K562 (cell line): ENCODE measurements at regions not wholly inside any gene's neighbourhood (a gene's known extent, or its start where the extent isn't known, plus 50 kb on each side); places are given as distances from the start of the nearest gene placed in this dataset.

Experiments used
- ATAC-seq: fragments of 200-7000 bp; cut with Tn5 transposase; 3 replicates; pipeline ENCODE4 v1.9.1; 2020; ENCODE audit warnings: moderate library complexity
- BruUV-seq: library from RNA; stranded (reverse); fragments of 400-500 nt; replicated peaks from 2 replicates; lab custom pipeline; 2021; lab: Mats Ljungman, UMichigan
- CTCF ChIA-PET: fragments of 300-600 bp; formaldehyde crosslinking; extraction: SDS; loops from one replicate; lab custom pipeline; 2021; ENCODE audit warnings: low intra/inter-chr PET ratio; lab: Yijun Ruan, JAX
- POLR2A ChIA-PET: fragments of 300-600, 350-650 bp; sonication (Branson Sonifier 250); formaldehyde crosslinking; extraction: SDS; loops from one replicate; lab custom pipeline; 2021; ENCODE audit warnings: antibody characterized with exemption, inconsistent platforms; lab: Yijun Ruan, JAX
- DNase-seq, 4 experiments: peaks; one replicate each; pipeline versions ENCODE4 v3.0.0 to v3.0.0-alpha.2; 2011 to 2018; ENCODE audit warnings: low spot score in 3 of 4, mixed read lengths in 3 of 4; ENCODE audit errors: extremely low read depth in 1 of 4
- FAIRE-seq: peaks from 2 replicates; lab custom pipeline; 2011; peaks lifted over from hg19 to GRCh38; lab: Jason Lieb, UNC
- H2AFZ ChIP-seq: 2 replicates; pipeline ENCODE4 v1.6.0; 2011; ENCODE audit warnings: low read depth, low read length, control low read depth, inconsistent platforms
- H3K27ac ChIP-seq: fragments of 200-600 bp; 3 replicates; pipeline ENCODE4 v1.8.0; 2011; ENCODE audit warnings: low read depth, mild to moderate bottlenecking, control low read depth, inconsistent platforms, low read length, moderate library complexity, mixed read lengths; ENCODE audit errors: extremely low read depth
- H3K27me3 ChIP-seq, 2 experiments: fragments of 300-600 bp in 1 of 2; 2 replicates in 1 of 2; 3 replicates in 1 of 2; pipeline versions ENCODE4 v1.6.0 to v1.8.0; 2011; ENCODE audit warnings: inconsistent platforms in 2 of 2, low read length in 2 of 2, mild to moderate bottlenecking in 1 of 2, mixed read lengths in 1 of 2, moderate library complexity in 1 of 2; ENCODE audit not compliant: control insufficient read depth in 2 of 2, insufficient read depth in 2 of 2
- H3K36me3 ChIP-seq: fragments of 300-600 bp; 3 replicates; pipeline ENCODE4 v1.8.0; 2011; ENCODE audit warnings: mild to moderate bottlenecking, low read length, inconsistent platforms; ENCODE audit not compliant: control insufficient read depth, insufficient read depth
- H3K4me1 ChIP-seq, 2 experiments: fragments of 200-600 bp in 1 of 2; replicated peaks in 1 of 2; 2 replicates in 1 of 2; 3 replicates in 1 of 2; pipeline versions ENCODE4 v1.5.1 to v1.8.0; 2011; ENCODE audit warnings: inconsistent platforms in 2 of 2, low read length in 2 of 2, mild to moderate bottlenecking in 1 of 2, mixed read lengths in 1 of 2, moderate library complexity in 1 of 2; ENCODE audit not compliant: control insufficient read depth in 2 of 2, insufficient read depth in 2 of 2
- H3K4me2 ChIP-seq: 2 replicates; pipeline ENCODE4 v1.6.1; 2011; ENCODE audit warnings: low read length, control low read depth, inconsistent platforms, mixed read lengths; ENCODE audit not compliant: insufficient read depth
- H3K4me3 ChIP-seq: fragments of 200-600 bp; sonication (generic), shearing (Covaris generic); 2 replicates; pipeline ENCODE4 v1.5.1; 2016; ENCODE audit warnings: control low read depth, inconsistent platforms
- H3K79me2 ChIP-seq: fragments of 200-600 bp; 3 replicates; pipeline ENCODE4 v1.8.0; 2011; ENCODE audit warnings: low read length, inconsistent platforms; ENCODE audit not compliant: control insufficient read depth, insufficient read depth
- H3K9ac ChIP-seq, 2 experiments: 2 replicates each; pipeline versions ENCODE4 v1.6.0 to v1.6.1; 2011; ENCODE audit warnings: low read depth in 2 of 2, low read length in 2 of 2, control low read depth in 1 of 2, inconsistent platforms in 1 of 2, mild to moderate bottlenecking in 1 of 2, mixed read lengths in 1 of 2; ENCODE audit not compliant: insufficient read depth in 1 of 2
- H3K9me1 ChIP-seq: one replicate; pipeline ENCODE4 v1.6.0; 2011; ENCODE audit warnings: inconsistent platforms, mild to moderate bottlenecking, low read length, moderate library complexity; ENCODE audit not compliant: control insufficient read depth, insufficient read depth
- H3K9me3 ChIP-seq: replicated peaks from 2 replicates; pipeline ENCODE4 v1.5.1; 2011; ENCODE audit warnings: low read depth, low read length, inconsistent platforms; ENCODE audit not compliant: control insufficient read depth, insufficient read depth
- H4K20me1 ChIP-seq: replicated peaks from 2 replicates; pipeline ENCODE4 v1.6.1; 2011; ENCODE audit warnings: low read length, inconsistent platforms, mixed read lengths; ENCODE audit not compliant: control insufficient read depth, insufficient read depth
- CBX5 ChIP-seq: IDR thresholded peaks from 2 replicates; pipeline ENCODE4 v1.6.1; 2014; ENCODE audit warnings: low read depth, borderline replicate concordance
- CHD2 ChIP-seq: IDR thresholded peaks from 2 replicates; pipeline ENCODE4 v1.6.1; 2011; ENCODE audit warnings: low read depth, low read length
- IFI16 ChIP-seq: fragments of 250-450 bp; sonication (Bioruptor Pico); IDR thresholded peaks from 2 replicates; pipeline ENCODE4 v2.1.2; 2022; ENCODE audit warnings: mild to moderate bottlenecking, inconsistent platforms
- MIER1 ChIP-seq: fragments of 450-650 bp; IDR thresholded peaks from 2 replicates; pipeline ENCODE4 v1.6.1; 2016; ENCODE audit warnings: antibody characterized with exemption, mild to moderate bottlenecking, low read depth
- NFE2L1 ChIP-seq: fragments of 450-650 bp; IDR thresholded peaks from 2 replicates; pipeline ENCODE4 v1.6.1; 2016; ENCODE audit warnings: missing genetic modification characterization, low read depth, mild to moderate bottlenecking, missing compliant biosample characterization, moderate library complexity, borderline replicate concordance
- PTTG1 ChIP-seq: fragments of 450-650 bp; IDR thresholded peaks from 2 replicates; pipeline ENCODE4 v1.6.1; 2016; ENCODE audit warnings: low read depth, mild to moderate bottlenecking, missing genetic modification characterization, missing compliant biosample characterization
- SMARCC2 ChIP-seq: fragments of 450-650 bp; IDR thresholded peaks from 2 replicates; pipeline ENCODE4 v1.6.1; 2017; ENCODE audit warnings: antibody characterized with exemption, moderate library complexity, mild to moderate bottlenecking, low read depth
- TOE1 ChIP-seq, 2 experiments: fragments of 450-650 bp in 1 of 2; sonication (generic) in 1 of 2; formaldehyde crosslinking in 1 of 2; IDR thresholded peaks; 2 replicates each; pipeline versions ENCODE4 v1.7.1 to v1.8.0; 2016 to 2022; ENCODE audit warnings: borderline replicate concordance in 2 of 2, mild to moderate bottlenecking in 2 of 2, antibody characterized with exemption in 1 of 2, inconsistent platforms in 1 of 2, low read depth in 1 of 2, missing genetic modification reagents in 1 of 2, moderate library complexity in 1 of 2
- TSC22D4 ChIP-seq: fragments of 450-650 bp; IDR thresholded peaks from 2 replicates; pipeline ENCODE4 v1.6.1; 2016; ENCODE audit warnings: missing genetic modification characterization, missing biosample characterization, control low read depth
- ZBTB1 ChIP-seq: sonication (generic); formaldehyde crosslinking; IDR thresholded peaks from 2 replicates; pipeline ENCODE4 v1.8.1; 2023; ENCODE audit warnings: missing genetic modification reagents, low read depth, mild to moderate bottlenecking, borderline replicate concordance
- ZFX ChIP-seq: sonication (generic); formaldehyde crosslinking; IDR thresholded peaks from 2 replicates; pipeline ENCODE4 v1.8.0; 2022; ENCODE audit warnings: mild to moderate bottlenecking, missing genetic modification reagents, moderate library complexity
- ZNF165 ChIP-seq: fragments of 250-450 bp; sonication (Bioruptor Pico); IDR thresholded peaks from 2 replicates; pipeline ENCODE4 v1.4.0; 2020; ENCODE audit warnings: borderline replicate concordance
- WGBS: fragments of 100-300 bp; shearing (Covaris generic); methylation state at CpG from one replicate; pipeline ENCODE4 v1.1.6; 2016; ENCODE audit warnings: low coverage, mixed read lengths; ENCODE audit not compliant: insufficient coverage; ENCODE audit errors: missing lambda C conversion rate; 5-methylcytosine and 5-hydroxymethylcytosine counted together
- in situ Hi-C: fragments of 300-500 bp; cut with MboI; formaldehyde crosslinking; loops from 4 replicates; pipeline ENCODE4 v1.15.0; 2018; ENCODE audit warnings: inconsistent platforms, mixed read lengths
- intact Hi-C: fragments of 100-400 bp; cut with micrococcal nuclease; formaldehyde crosslinking; loops from 2 replicates; pipeline ENCODE4 v1.14.2; 2022
- TF ChIP-seq, protein P1 (sequence below): fragments of 450-650 bp; IDR thresholded peaks from 2 replicates; pipeline ENCODE4 v1.7.0; 2016; ENCODE audit warnings: borderline replicate concordance
- TF ChIP-seq, protein P2 (sequence below): sonication (generic); formaldehyde crosslinking; IDR thresholded peaks from 2 replicates; pipeline ENCODE4 v1.8.1; 2023; ENCODE audit warnings: mild to moderate bottlenecking, missing genetic modification reagents, moderate library complexity
- TF ChIP-seq, protein P3 (sequence below): fragments of 250-450 bp; sonication (Bioruptor Pico); IDR thresholded peaks from 2 replicates; pipeline ENCODE4 v1.8.0; 2021; ENCODE audit warnings: moderate library complexity, mild to moderate bottlenecking, inconsistent platforms

DNA sequence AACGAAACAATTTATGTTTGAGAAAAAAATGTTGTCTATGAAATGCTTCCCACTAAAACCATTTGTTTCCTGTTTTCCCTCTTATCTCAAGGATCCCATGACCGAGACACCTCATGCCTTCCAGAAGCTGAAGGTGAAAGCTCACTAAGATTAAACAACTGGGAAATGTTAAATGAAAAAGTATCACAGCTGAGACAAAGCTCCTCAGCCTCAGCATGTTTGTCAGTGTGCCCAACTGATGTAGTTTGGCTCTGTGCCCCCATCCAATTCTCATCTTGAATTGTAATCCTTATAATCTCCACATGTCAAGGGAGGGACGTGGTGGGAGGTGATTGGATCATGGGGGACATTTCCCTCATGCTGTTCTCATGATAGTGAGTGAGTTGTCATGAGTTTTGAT lies 327.3 kb downstream of the HTR7 start:
- intact Hi-C loops: no loop called here
- no peaks in the 10 kb centered on the region for H3K79me2 ChIP-seq
- no peak overlapping the region for H2AFZ ChIP-seq
- no peak overlapping the region for H3K27ac ChIP-seq
- H3K9me1 ChIP-seq: no peaks in the 10 kb centered on the region
- WGBS: 0% methylated on average over 3 of the region's 3 CpGs
- H3K4me1 ChIP-seq: no peaks in the 10 kb centered on the region
- TF ChIP-seq ZNF165 (CRISPR knock-in tag): no peak
- no peak for TF ChIP-seq MIER1
- no peak for TF ChIP-seq ZBTB1 (CRISPR knock-in tag)
- no peak for TF ChIP-seq NFE2L1 (tag)
- no peak for TF ChIP-seq ZFX (CRISPR knock-in tag)
- no peak for TF ChIP-seq IFI16 (CRISPR knock-in tag)
- TF ChIP-seq TOE1 (IDR thresholded peaks at IDR 0.05; ENCODE audit: borderline replicate concordance): no peak
- no peak for TF ChIP-seq TOE1 (CRISPR knock-in tag; IDR thresholded peaks at IDR 0.05; ENCODE audit: borderline replicate concordance, low read depth)
- TF ChIP-seq, protein P1, sequence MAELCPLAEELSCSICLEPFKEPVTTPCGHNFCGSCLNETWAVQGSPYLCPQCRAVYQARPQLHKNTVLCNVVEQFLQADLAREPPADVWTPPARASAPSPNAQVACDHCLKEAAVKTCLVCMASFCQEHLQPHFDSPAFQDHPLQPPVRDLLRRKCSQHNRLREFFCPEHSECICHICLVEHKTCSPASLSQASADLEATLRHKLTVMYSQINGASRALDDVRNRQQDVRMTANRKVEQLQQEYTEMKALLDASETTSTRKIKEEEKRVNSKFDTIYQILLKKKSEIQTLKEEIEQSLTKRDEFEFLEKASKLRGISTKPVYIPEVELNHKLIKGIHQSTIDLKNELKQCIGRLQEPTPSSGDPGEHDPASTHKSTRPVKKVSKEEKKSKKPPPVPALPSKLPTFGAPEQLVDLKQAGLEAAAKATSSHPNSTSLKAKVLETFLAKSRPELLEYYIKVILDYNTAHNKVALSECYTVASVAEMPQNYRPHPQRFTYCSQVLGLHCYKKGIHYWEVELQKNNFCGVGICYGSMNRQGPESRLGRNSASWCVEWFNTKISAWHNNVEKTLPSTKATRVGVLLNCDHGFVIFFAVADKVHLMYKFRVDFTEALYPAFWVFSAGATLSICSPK: no peak
- TF ChIP-seq CHD2: no peak
- TF ChIP-seq TSC22D4 (tag): no peak
- TF ChIP-seq SMARCC2: no peak
- TF ChIP-seq, protein P2, sequence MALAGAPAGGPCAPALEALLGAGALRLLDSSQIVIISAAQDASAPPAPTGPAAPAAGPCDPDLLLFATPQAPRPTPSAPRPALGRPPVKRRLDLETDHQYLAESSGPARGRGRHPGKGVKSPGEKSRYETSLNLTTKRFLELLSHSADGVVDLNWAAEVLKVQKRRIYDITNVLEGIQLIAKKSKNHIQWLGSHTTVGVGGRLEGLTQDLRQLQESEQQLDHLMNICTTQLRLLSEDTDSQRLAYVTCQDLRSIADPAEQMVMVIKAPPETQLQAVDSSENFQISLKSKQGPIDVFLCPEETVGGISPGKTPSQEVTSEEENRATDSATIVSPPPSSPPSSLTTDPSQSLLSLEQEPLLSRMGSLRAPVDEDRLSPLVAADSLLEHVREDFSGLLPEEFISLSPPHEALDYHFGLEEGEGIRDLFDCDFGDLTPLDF (CRISPR knock-in tag): no peak
- TF ChIP-seq, protein P3, sequence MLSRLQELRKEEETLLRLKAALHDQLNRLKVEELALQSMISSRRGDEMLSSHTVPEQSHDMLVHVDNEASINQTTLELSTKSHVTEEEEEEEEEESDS (CRISPR knock-in tag): no peak
- TF ChIP-seq PTTG1: no peak
- TF ChIP-seq CBX5: no peak
- H3K36me3 ChIP-seq: no peaks in the 10 kb centered on the region
- ATAC-seq: no peak
- H3K4me3 ChIP-seq: no peak overlapping the region
- no peak for DNase-seq
- no peak for FAIRE-seq
- CTCF ChIA-PET: no interaction called here
- no peak overlapping the region for H3K4me2 ChIP-seq
- H3K9ac ChIP-seq: no peak overlapping the region
- no peaks in the 10 kb centered on the region for H3K27me3 ChIP-seq
- in situ Hi-C loops: no loop called here
- BruUV-seq: no TSS peak
- POLR2A ChIA-PET: no interaction called here
- H4K20me1 ChIP-seq: no peaks in the 10 kb centered on the region
- H3K9me3 ChIP-seq: no peaks in the 10 kb centered on the region; the same call in 1 of the 2 replicates
